T-helper 2 cell (primary cell): ENCODE measurements at regions not wholly inside any gene's neighbourhood (a gene's known extent, or its start where the extent isn't known, plus 50 kb on each side); places are given as distances from the start of the nearest gene placed in this dataset.
"Not testable (repeated sequence)": the region's sequence is repeated elsewhere in the genome, so short reads cannot be mapped to it uniquely, and the experiment has no call there.

Source experiments
- DNase-seq, 5 experiments: peaks; one replicate each; pipeline versions ENCODE4 v3.0.0 to v3.0.0-alpha.2; 2012 to 2022

DNA sequence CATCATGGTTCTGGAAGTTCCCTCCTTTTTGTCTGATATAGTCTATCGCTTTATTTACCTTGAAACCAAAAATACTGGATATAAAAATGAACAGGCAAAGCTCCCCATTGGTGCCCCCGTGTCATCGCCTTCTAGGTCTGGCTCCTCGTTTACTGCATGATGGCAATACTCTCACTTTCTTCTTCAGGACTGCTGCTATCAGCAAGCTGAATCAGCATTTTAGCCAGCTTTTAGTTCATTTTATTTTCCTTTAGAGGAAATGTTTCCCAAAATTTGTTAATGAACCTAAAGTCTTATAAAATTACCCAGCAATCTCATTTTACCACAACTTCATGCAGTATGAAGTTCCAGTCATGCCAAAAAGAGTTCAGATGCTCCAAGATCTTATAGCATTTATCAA lies 80.5 kb downstream of the ZIC3 start:
- DNase-seq, result no peak

- no peak for DNase-seq
These were observed 85.7 kb downstream of the ZIC3 start for GRCh38 chrX:137651647-137652046.

- no peak for DNase-seq
These were observed 86.2 kb downstream of the ZIC3 start for GRCh38 chrX:137652086-137652485.

- DNase-seq, result no peak
These were observed 88.6 kb downstream of the ZIC3 start for GRCh38 chrX:137654481-137654880.

GRCh38 chrX:137667776-137668175 lies 101.8 kb downstream of the ZIC3 start:
- DNase-seq, result no peak

GRCh38 chrX:137684591-137684990 lies 118.7 kb downstream of the ZIC3 start:
- no peak for DNase-seq

DNA sequence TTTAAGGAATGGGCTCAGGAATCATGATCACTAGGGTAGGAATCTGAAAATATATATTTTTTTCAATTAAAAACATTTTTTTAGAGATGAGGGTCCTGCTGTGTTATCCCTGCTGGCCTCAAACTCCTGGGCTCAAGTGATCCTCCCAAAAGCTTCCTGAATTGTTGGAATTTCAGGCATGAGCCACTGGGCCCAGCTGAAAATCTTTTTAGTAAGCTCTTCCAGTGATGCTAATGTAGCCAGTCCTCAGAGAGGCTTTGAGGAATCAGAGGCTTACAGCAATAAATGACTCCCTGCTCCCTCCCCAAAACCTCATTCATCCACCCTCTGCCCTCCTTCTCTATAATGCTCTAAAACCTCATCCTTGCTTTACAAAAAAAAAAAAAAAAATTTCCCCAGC lies 129.5 kb downstream of the ZIC3 start:
- DNase-seq, result no peak

GRCh38 chrX:137707348-137707747 lies 141.4 kb downstream of the ZIC3 start:
- DNase-seq, result no peak

GRCh38 chrX:137742846-137743245 lies 176.9 kb downstream of the ZIC3 start:
- no peak for DNase-seq

GRCh38 chrX:137743414-137743813 lies 177.5 kb downstream of the ZIC3 start:
- DNase-seq, result no peak

DNA sequence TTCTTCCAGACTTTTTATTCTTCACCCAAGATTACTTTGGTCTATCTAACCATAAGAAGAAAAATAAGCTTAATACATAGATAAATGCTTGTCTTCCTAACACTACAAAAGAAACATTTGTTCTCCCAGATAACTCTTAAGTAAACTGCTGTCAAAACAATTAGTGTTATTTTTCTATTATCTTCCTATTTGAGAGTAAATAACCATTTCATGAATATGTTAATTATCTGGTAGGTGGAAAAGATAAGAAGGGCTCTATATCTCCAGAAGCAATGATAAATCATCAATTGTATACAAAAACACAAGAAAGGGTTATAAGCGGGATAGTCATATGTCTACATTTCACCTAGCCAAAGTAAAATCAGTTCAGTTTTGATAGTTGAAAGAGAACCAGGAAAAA lies 180.4 kb downstream of the ZIC3 start:
- DNase-seq, result no peak

DNA sequence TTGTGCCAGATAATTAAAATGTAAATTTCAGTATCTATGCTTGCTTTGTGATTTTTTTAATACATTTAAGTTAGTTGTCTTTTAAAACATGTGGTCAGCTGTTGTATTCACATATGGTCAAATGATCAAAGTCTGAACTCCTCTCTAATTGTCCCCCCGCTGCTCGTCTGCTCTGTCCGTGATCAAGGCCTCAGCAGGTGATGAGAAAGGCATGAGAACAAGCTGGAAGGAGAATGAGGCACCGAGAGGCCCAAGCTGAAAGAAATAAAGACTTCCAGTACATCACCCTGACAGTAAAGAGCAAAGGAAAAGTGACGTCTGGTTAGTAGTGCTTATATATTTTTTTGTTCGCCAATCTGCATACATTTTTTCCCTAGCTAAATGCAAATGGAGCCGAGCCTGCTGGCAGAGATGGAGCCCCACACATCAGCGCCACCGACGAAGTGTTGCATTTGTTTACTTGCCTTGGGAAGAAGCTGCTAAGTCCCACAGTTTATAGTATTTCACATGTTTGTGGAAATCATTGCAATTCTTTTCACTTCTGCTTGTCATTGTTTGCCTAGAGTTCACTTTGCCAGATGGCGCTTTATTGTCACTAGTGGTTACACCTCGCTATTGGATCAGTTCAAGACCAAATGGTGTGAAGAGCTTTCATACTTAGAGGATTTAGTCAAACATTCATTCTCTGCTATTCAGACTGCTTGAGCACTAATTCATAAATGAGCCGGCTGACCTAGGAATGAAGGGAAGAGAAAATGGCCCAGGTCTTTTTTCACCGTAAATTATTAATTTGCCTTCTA lies 181.5 kb downstream of the ZIC3 start:
- DNase-seq, result no peak

GRCh38 chrX:137748827-137749226 lies 182.9 kb downstream of the ZIC3 start:
- no peak for DNase-seq

DNA sequence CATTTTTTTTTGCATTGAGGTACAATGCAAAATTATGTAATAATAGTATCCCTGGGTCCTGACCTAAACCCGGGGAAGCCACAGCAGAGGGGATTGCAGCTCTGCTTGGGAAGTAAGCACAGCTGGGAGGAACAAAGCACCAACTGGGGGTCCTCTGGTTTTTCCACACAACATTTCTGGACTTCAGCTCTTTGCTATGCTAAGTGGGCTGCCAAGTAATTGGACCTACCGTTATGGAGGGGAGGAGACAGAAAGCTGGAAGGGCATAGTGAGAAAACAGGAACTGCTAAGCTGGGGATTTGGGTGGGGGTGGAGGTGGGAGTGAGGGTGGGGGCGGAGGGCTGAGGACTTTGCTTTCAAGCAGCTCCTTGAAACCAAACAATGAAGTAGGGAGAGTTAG lies 183.3 kb downstream of the ZIC3 start:
- DNase-seq, result no peak

- no peak for DNase-seq
These were observed 205.6 kb downstream of the ZIC3 start for GRCh38 chrX:137771537-137771936.

GRCh38 chrX:137792214-137792613 lies 226.3 kb downstream of the ZIC3 start:
- DNase-seq, result no peak

DNA sequence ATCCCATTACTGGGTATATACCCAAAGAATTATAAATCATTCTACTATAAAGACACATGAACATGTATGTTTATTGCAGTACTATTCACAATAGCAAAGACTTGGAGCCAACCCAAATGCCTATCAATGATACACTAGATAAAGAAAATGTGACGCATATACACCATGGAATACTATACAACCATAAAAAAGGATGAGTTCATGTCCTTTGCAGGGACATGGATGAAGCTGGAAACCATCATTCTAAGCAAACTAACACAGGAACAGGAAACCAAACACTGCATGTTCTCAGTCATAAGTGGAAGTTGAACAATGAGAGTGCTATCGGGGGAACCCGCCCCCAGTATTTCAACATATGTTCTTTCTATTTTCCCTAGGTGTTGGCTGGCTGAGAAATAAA lies 232.0 kb downstream of the ZIC3 start:
- DNase-seq, result not testable (repeated sequence)

- no peak for DNase-seq
These were observed 257.3 kb downstream of the ZIC3 start for GRCh38 chrX:137823257-137823656.

DNA sequence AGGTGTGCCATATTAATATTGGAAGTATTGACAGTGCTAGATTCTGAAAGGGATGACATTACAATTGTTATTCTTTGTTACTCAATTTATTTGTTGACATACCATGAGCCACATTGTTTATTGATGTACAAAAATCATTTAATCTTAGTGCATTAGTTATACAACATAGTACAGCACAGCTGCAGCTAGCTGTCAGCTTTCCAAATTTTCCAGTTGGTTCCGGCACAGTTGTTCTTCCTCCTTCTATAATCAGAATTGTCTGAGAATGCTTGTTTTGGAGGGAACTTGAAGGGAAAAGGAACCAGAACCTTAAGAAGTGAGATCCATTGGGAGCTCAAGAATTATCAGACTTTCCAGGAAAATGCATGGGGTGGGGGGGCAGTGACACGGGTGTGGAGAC lies 281.4 kb downstream of the ZIC3 start:
- no peak for DNase-seq

- DNase-seq, result no peak
These were observed 282.5 kb downstream of the ZIC3 start for GRCh38 chrX:137848266-137848905.

DNA sequence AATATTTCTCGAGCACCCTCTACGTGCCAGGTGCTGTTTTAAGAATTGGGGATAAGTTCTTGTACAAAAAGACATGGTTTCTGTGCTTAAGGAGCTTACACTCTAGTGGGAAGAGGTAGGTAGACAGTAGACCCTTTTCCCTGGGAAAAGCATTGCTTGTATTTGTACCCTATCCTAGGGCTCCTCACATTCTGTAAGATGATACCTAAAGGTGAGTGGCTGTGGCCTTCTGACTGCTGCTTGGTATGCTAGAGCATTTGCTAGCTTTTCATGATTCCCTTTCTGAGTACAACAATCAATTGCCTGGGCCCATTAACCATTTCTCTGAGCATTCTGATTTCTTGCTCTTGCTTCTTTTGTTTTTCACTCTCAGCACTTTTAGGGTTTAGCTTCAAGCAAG lies 286.6 kb downstream of the ZIC3 start:
- DNase-seq, result no peak

- DNase-seq, result no peak
These were observed 289.6 kb downstream of the ZIC3 start for GRCh38 chrX:137855490-137855889.

- no peak for DNase-seq
These were observed 292.2 kb downstream of the ZIC3 start for GRCh38 chrX:137858106-137858505.

GRCh38 chrX:137878401-137878800 lies 312.5 kb downstream of the ZIC3 start:
- DNase-seq, result no peak

GRCh38 chrX:137882960-137883359 lies 317.0 kb downstream of the ZIC3 start:
- DNase-seq, result no peak
